AG20443 (cell line): ENCODE measurements at regions not wholly inside any gene's neighbourhood (a gene's known extent, or its start where the extent isn't known, plus 50 kb on each side); places are given as distances from the start of the nearest gene placed in this dataset.

Experiments used
- DNase-seq: peaks from one replicate; pipeline ENCODE4 v3.0.0; 2012; ENCODE audit warnings: low spot score, mixed read lengths

- DNase-seq = no peak
These were observed 663.7 kb upstream of the B3GAT1 start for GRCh38 chr11:135075740-135076139.

GRCh38 chr11:135074397-135074998 is 662.5 kb upstream of the B3GAT1 start:
- DNase-seq = no peak

GRCh38 chr11:135073870-135074269 is 661.8 kb upstream of the B3GAT1 start:
- no peak for DNase-seq

- DNase-seq = no peak
These were observed 661.3 kb upstream of the B3GAT1 start for GRCh38 chr11:135073381-135073780.

- DNase-seq = peak; percentile 20
These were observed 657.8 kb upstream of the B3GAT1 start for GRCh38 chr11:135069890-135070289.

- no peak for DNase-seq
These were observed 657.0 kb upstream of the B3GAT1 start for GRCh38 chr11:135069063-135069462.

- no peak for DNase-seq
These were observed 651.0 kb upstream of the B3GAT1 start for GRCh38 chr11:135062994-135063393.

- DNase-seq = no peak
These were observed 649.1 kb upstream of the B3GAT1 start for GRCh38 chr11:135061166-135061565.

GRCh38 chr11:135046986-135047385 is 634.9 kb upstream of the B3GAT1 start:
- DNase-seq = no peak

GRCh38 chr11:135046556-135046955 is 634.5 kb upstream of the B3GAT1 start:
- no peak for DNase-seq

- DNase-seq = no peak
These were observed 631.4 kb upstream of the B3GAT1 start for GRCh38 chr11:135043434-135043833.

- DNase-seq = no peak
These were observed 625.8 kb upstream of the B3GAT1 start for GRCh38 chr11:135037828-135038227.

GRCh38 chr11:135036488-135037297 is 624.7 kb upstream of the B3GAT1 start:
- DNase-seq = no peak

- DNase-seq = no peak
These were observed 623.2 kb upstream of the B3GAT1 start for GRCh38 chr11:135035282-135035681.

- DNase-seq = peak; percentile 33
These were observed 621.5 kb upstream of the B3GAT1 start for GRCh38 chr11:135033540-135033939.

- DNase-seq = no peak
These were observed 619.4 kb upstream of the B3GAT1 start for GRCh38 chr11:135031205-135031989.

GRCh38 chr11:135027461-135027860 is 615.4 kb upstream of the B3GAT1 start:
- DNase-seq = peak; percentile 40

GRCh38 chr11:135023499-135023898 is 611.5 kb upstream of the B3GAT1 start:
- DNase-seq = no peak

GRCh38 chr11:135022454-135022853 is 610.4 kb upstream of the B3GAT1 start:
- DNase-seq = no peak

GRCh38 chr11:135019899-135020298 is 607.9 kb upstream of the B3GAT1 start:
- no peak for DNase-seq

- DNase-seq = no peak
These were observed 607.4 kb upstream of the B3GAT1 start for GRCh38 chr11:135019343-135019871.

- DNase-seq = no peak
These were observed 605.3 kb upstream of the B3GAT1 start for GRCh38 chr11:135017296-135017695.

GRCh38 chr11:135015966-135016365 is 603.9 kb upstream of the B3GAT1 start:
- DNase-seq = no peak
